NCI-H2171 treated with DMSO at 0.1 percent for 48 hours (cell line): ENCODE measurements at regions not wholly inside any gene's neighbourhood (a gene's known extent, or its start where the extent isn't known, plus 50 kb on each side); places are given as distances from the start of the nearest gene placed in this dataset.

Experiments
- DNase-seq: peaks from one replicate; lab custom pipeline; 2025; lab: John Stamatoyannopoulos, UW

- DNase-seq: no peak
Observed at GRCh38 chr5:96283589-96283988, 149.5 kb downstream of the PCSK1 start.

- no peak for DNase-seq
Observed at GRCh38 chr5:96282020-96282419, 151.0 kb downstream of the PCSK1 start.

- no peak for DNase-seq
Observed at GRCh38 chr5:96280946-96281393, 152.1 kb downstream of the PCSK1 start.

DNA sequence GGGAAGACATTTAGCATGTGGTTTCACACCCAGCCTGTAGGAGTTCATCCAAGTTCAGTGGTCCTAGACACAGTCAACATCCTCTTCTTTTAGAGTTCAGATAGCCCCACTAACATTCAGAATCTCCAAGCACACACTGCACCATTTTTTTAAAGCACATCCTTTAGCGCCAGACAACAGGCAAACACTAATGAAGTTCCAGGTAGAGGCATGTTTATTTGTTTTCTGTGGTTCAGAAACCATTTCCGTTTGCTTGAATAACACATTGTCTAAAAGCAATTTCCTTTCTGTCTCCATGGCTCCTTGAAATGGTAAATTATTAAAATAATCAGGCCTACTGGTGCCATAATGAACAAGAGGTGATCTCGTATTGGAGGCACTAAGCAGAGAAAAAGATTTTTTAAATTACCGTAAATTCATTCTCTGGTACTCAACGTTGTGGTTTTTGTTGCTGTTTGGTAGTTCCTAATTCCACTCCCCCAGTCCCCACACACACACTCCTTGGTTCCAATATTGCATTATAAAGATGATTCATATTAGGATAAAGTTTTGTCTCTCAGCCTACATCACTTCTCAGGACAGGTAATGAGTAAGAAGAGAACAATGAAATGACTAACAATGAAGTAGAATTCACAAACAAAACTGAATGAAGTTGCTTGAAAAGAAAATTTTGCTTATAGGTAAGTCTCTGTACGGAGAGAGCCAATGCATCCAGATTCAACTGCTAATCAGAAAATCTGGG lies 153.1 kb downstream of the PCSK1 start:
- no peak for DNase-seq

DNA sequence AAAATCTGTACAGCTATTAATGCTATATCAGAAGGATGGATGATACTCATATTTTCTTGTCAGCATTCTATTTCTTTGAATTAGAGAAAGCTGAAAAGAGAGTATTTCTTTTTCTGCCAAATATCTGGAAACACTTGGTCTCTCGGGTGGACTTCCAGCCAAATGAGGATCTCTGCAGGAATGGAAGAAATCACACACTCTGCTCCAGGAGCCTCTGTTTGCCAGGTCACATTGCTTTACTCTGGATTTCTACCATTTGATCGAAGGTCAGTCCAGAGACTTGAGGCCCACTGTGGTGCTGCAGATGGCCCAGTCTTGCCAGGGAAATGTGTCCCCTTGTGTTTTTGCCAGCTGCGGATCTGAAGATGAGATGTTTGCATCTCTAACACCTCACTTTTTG lies 154.1 kb downstream of the PCSK1 start:
- DNase-seq: no peak

GRCh38 chr5:96275051-96275450 lies 158.0 kb downstream of the PCSK1 start:
- DNase-seq: no peak

DNA sequence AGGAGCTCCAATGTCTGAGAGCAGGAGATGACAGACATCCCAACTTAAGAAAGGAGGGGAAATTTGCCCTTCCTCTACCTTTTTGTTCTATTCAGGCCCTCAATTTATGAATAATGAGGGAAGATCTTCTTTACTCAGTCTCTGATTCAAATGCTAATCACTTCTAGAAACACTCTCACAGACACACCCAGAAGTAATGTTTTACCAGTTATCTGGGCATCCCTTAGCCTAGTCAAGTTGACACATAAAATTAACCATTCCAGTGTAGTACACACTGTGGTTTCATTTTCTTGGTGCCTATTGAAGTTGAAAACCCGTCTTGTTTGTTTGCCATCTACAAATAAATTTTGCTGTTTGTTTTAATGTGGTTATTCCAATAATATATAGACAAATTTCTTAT lies 167.6 kb downstream of the PCSK1 start:
- no peak for DNase-seq

DNA sequence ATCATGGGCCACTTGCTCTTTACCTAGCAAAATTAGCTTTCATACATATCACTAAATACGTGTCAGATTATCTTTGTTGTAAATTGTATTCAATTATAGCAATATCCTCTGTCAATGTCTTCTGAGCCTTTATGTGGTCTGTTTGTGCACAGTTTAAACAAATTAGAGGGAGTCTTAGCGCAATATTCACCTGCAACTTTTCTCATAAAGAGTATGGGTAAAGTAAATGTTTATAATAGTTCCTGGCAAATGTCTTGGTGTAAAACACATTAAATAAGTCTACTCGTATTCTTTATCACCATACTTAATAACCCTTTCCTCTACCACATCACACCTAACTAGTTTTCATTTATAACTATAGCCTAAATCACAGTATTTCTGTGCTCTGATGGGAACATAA lies 169.0 kb downstream of the PCSK1 start:
- no peak for DNase-seq

GRCh38 chr5:96262105-96262504 lies 170.9 kb downstream of the PCSK1 start:
- DNase-seq: no peak

DNA sequence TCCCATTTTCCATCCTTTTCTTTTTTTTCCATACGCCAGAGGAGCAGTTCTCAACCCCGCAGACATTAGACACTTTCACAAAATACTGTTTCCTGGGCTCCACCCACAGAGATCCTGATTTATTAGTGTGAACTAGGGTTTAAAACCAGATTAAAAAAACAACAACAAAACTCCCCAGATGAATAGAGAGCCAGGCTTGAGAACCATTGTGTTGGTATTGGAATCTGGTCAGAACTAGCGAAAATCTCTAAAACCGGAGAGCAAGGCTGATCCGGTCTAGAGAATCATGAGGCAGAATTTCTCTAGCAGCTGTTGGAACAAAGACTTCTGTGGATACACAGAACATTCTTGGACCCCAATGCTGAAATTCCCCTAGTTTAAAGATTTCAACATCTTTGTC lies 173.0 kb downstream of the PCSK1 start:
- no peak for DNase-seq

- DNase-seq: no peak
Observed at GRCh38 chr5:96259151-96259772, 173.8 kb downstream of the PCSK1 start.

GRCh38 chr5:96258692-96259091 lies 174.4 kb downstream of the PCSK1 start:
- DNase-seq: no peak

- DNase-seq: no peak
Observed at GRCh38 chr5:96257904-96258303, 175.1 kb downstream of the PCSK1 start.

DNA sequence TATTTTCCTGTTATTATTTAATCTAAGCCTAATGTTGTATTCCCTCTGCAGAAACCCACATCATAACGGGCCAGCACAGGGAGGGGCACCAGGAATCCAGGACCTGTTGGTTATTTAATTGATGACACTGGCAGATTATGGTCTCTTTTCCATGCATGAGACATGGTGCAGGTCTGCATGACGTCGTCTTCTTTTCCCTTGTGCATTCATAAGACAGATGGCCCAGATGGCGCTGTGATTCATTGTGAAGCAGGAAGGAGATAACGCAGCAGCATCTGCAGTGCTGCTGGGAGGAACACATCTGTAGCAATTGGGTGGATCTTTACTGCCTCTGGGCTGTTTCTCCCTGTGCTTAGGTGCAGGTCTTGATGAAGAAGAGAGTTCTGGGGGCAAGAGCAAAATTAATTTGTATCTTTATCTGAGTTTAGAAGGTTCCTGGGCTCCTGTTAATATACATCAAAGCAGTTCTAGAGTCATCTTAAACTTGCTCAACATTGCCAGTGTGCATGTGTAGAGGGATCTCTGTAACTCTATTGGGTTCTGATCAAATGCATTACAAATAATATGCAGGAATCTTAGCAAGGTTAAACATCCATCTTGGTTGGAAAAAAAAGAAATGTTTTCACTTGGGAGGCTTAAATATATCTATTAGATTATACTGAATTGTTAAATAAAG lies 176.1 kb downstream of the PCSK1 start:
- peak; percentile 78 for DNase-seq

GRCh38 chr5:96254980-96255691 lies 177.9 kb downstream of the PCSK1 start:
- no peak for DNase-seq

- DNase-seq: no peak
Observed at GRCh38 chr5:96253140-96253539, 179.9 kb downstream of the PCSK1 start.

DNA sequence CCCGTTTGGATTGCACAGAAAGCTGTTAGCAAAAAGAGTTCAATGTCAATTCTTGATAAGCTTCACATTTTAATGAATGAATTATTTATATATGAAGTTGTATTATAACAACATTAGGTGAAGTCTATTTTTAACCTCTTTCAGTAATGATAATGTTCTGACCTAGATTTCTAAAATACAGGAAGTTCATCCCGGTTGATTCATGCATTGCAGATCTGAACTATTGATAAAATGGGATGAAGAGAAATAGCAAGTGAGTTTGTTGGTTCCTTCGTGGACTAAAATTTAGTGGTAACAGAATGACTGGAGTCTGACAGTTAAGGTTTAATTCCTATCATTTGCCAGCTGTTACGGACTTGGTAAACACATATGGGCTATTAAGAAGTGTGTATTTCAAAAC lies 180.5 kb downstream of the PCSK1 start:
- DNase-seq: no peak

DNA sequence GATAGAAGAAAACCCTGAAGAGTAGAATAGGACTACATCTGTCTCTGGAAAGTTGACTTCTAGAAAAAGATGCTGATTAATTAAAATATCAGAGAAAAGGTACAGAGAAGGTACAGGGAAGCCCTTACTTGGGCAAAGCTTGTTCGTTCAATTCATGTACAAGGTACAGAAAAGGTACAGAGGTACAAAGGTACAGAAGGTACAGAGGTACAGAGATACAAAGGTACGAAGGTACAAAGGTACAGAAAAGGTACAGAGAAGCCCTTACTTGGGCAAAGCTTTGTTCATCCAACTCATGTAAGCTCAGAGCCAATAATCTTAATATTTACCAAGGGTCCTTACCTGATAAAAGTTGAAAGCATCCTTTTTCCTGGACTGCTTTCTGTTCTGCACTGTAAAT lies 182.3 kb downstream of the PCSK1 start:
- DNase-seq: no peak

- DNase-seq: no peak
Observed at GRCh38 chr5:96248131-96248530, 184.9 kb downstream of the PCSK1 start.

DNA sequence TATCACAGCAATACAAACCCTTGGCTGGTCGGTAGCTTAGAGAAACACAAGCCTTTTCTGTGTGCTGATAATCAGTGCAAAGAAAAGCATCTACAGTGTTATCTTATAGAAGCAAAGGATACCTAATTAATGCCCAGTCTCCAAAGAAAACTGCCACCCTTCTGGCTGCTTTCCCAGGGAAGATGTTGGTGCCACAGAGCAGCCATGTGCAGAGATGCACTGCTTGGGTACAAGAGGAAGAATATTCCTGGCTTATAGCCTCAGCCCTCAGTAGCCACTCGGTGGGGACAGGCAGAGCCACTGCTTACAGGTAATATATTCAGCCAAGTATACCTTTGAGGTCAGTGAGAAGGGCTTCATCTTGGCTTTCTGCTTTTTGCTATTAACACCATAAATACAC lies 185.3 kb downstream of the PCSK1 start:
- no peak for DNase-seq

DNA sequence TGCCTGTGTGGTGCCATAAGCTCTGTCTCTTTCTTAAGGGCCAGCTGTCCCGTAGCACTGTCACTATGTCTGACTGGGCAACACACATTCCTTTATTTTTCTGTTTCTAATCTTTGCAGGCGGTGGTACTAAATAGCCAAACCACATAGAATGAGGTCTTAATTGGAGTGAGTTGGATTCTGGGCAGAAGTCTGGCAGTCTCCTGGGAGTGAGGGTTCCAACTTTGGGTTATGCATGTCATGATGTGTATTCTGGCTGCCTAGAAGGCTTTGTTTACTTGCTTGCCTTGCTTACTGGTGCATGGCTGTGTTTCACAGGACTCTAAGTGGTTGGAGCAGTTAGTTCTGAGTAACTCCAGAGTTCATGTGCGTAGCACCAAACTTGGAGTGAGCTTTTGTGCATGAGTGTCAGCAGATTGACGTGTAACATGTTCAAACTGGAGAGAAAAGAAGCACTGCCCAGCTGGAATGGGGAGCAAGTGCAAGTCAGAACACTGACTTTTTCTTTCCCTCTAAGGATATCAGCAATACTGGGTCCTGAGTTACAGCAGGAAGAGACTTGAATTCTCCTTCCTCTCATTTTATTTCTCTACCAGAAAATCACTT lies 185.8 kb downstream of the PCSK1 start:
- DNase-seq: no peak
